ENCODE measurements at regions not wholly inside any gene's neighbourhood (a gene's known extent, or its start where the extent isn't known, plus 50 kb on each side); places are given as distances from the start of the nearest gene placed in this dataset.
A peak's percentile ranks its signal among the peaks of the same experiment; 100 is the strongest.

GRCh38 chr9:17017931-17018491 is 116.8 kb upstream of the CNTLN start:
- DNase-seq = no peak

DNA sequence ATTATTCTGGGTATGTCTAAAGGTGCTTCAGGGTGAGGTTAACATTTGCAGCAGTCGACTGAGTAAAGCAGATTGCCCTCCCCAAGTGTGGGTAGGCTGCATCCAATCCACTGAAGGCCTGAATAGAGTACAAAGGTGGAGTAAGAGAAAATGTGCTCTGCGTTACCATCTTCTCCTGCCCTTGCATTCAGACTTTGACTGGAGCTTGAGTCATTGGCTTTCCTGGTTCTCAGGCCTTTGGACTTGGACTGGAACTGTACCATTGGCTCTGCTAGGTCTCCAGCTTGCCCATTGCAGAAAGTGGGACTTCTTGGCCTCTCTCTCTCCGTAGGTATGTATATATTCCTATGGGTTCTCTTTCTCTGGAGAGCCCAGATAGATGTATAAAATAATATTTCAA is 120.9 kb upstream of the CNTLN start:
- DNase-seq = no peak

DNA sequence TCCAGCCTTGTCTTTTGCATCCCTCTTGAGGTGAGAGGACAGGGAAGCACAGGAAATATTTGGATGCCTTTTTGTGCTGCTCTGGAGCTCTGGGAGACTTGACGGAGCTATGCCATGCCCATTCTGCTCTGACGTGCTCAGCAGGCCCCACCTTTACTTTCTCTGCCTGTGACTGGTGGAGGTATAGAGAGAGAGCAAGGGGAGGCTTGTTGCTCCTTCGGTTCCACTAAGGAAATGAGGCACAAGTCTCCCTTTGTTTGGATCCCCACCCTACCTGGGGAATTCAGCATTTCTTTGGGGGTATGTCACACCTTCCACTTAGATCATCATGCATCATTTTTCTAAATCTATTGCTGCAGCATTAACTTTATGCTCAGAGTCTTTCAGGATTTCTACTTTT is 121.8 kb upstream of the CNTLN start:
- DNase-seq = no peak

DNA sequence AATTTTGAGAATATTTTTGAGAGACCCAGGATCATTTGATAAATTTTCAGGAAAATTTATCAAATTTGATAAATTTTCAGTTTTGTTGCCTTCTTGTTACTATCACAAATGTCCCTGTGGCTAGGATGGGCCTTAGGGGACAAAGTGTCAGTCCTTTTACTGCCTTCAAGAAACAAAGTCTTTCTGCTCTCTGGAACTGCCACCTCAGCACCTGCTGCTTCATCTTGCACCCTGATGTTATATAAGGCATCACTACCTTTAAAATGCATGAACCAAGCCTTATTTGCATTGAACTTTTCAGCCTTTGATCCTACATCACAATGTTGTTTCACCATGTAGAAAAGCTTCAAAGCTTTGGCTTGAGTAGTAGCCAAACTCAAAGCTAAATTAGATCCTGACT is 123.0 kb upstream of the CNTLN start:
- DNase-seq = no peak

DNA sequence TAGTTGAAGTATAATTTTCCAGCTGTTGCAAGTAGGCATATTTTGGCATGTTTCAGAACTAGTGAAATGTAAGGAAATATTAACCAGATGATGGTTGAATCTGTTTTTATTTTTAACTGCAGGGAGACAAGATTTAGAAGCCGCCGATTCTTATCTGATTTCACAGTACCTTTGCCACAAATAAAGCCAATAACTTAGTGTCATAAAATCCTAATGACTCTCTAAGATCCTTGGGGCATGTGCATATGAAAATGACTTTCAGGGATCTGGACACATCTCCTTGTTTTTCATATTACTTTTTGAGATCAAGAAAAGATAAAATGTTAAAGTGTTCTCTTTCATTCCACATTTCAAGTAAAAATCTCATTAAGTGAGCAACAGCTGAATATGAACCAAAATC is 125.8 kb upstream of the CNTLN start:
- no peak for DNase-seq

GRCh38 chr9:17005056-17005823 is 129.6 kb upstream of the CNTLN start:
- DNase-seq = no peak

DNA sequence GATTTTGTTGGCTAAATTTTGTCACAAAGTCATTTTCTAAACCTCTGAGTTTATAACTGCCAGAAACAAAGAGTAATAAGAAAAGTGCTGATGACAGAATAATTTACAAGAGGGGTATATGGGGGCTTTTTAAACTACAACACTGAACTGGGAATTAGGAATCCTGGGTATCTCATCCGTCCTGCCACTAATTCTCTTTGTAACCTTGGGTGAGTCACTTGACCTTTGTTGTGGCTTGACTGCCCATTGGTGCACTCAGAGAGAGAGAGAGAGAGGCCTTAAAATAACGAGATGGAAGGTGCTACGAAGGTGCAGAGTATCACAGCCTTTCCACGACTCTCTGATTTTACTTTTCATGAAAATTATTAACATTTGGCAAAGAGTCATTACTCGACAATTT is 130.3 kb upstream of the CNTLN start:
- DNase-seq = no peak

DNA sequence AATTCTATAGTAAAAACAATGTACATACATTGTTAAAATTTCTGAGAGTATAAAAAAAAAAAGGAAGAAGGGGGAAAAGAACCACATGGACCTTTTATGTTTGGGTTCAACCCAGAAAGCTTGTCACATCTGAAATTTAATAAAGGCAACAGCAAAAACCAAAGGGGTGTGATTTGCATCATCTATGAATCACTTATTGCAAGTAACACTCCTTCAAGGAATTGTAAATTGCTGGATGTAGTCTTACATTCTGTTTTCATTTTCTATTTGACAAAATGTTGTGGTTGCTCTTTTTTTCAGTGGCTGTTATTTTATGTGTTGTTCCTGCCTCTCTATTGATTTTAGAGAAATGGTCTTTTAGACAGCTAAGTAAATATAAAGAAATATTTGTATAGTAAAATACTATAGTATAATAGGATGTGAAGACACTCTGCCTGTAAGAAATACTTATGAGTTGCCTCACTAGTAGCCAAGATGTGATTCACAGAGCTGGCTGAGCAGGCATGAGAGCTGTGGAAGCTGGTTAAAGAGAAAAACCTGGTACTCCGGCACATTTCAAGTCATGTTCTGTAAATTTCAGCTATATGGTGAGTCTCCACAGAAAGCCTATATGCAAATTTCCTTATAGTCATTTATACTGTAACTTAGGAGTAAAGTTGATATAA is 131.1 kb upstream of the CNTLN start:
- DNase-seq = no peak

GRCh38 chr9:16996901-16997491 is 126.5 kb upstream of the BNC2 start:
- peak in 1 of 2 donors; percentile 3 for DNase-seq

GRCh38 chr9:16992138-16992537 is 121.7 kb upstream of the BNC2 start:
- DNase-seq = no peak

DNA sequence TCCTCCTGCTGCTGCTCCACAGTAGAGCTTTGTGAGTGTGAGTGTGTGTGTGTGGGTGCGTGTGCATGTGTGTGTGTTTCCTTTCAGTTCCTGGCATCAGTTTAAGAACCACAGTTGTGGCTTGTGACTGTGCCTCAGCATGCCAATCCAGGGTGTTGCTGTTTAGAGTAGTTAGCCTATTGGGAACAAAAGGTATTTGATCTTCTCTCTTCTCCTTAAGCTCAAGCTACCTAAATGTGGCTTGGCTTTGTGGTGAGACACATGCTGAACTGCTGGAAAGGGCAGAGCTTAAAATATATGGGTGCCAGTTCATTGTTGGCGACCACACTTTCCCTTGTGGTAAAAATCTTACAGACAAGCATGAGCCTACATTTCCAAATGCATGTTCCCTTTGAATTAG is 116.6 kb upstream of the BNC2 start:
- no peak for DNase-seq

GRCh38 chr9:16986556-16986955 is 116.1 kb upstream of the BNC2 start:
- DNase-seq = no peak

DNA sequence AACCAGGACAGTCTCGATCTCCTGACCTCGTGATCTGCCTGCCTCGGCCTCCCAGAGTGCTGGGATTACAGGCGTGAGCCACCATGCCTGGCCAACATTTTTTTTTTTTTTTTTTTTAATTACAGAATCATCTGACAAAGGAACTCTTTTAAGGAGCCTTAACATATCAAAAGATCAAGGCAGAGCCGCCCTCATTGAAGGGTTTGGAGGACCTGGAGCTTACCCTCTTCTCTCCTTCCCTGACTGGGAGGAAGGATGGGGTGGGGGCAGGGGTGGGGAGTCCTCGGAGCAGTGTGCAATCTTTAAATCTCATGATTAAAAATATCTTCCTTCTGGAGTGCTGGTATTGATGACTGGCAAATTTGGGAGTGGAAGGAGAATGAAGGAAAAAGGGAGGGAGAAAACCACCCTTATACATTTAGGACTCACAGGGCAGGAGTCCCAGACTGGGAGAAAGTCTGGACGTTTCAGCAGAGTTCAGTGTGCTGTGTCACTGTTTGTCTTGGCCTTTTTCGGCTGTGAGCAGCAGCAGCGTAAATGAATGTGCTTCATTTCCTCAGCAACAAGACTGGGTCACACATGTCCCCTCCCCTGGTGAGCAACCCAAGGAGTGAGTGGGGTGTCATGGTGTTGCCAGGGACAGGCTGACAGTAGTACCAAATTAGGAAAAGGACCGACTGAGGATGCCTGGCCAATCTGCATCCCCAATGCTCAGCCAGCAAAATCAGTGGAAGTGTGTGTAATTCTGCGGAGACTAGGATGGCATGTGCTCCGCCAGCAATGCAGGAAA is 115.3 kb upstream of the BNC2 start:
- DNase-seq = no peak

DNA sequence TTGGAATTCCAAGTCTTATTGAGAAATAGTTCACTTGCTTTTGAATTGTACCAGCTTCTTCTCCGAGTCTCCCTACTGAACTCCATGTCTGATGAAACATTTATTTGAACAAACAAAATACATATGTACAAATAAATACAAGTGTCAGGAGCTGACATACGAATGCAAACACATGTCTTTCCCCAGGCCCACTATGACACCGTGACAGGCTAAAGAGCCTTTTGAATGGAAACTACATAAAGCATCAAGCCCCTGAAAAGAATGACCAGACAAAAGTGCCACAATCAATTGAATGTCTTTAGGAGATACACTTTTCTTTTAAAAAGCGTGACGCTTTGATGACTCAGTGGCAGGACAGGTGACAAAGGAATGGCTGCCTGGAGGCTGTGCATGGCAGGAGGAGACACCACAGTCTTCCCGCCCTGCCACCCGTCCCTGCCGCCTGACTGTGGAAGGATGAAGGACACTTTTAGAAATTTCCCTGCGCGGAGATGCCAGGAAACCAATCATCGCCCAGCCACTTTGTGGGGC is 112.4 kb upstream of the BNC2 start:
- no peak for DNase-seq

- DNase-seq = no peak
These were observed 106.0 kb upstream of the BNC2 start for GRCh38 chr9:16976427-16976826.

DNA sequence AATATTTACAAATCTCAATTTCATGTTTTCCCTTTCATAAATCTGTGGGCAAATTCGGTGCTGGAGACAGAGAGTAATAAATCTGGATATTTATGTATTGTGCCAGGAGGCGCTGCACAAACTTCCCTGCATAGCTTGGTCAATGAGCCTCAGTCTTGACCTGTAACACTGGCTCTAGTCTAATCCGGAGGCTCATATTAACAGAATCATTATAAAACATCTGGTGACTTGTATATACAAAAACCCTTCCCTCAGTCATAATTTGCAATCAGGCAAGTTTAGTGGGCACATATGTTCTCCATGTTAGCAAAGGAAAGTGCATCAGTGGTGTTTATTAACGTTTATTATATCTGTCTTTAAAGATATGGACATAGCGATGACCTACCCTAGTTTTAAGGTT is 104.0 kb upstream of the BNC2 start:
- no peak for DNase-seq

DNA sequence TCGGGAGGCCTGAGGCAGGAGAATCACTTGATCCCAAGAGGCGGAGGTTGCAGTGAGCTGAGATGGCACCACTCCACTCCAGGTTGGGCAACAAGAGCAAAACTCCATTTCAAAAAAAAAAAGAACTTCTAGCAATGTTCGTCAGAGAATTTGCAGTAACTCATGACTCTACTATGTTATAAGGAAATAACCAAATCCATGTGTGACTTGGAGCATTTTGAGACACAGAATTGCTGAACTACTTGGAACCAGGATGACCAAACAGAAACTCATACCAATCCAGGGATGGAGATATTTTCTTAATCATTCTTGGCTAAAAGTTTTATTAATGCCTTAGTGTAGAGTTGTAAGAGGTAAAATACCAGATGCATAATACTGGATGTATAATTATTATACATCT is 99.9 kb upstream of the BNC2 start:
- DNase-seq = no peak

- no peak for DNase-seq
These were observed 93.8 kb upstream of the BNC2 start for GRCh38 chr9:16964228-16964627.

GRCh38 chr9:16960084-16960483 is 89.6 kb upstream of the BNC2 start:
- DNase-seq = no peak

DNA sequence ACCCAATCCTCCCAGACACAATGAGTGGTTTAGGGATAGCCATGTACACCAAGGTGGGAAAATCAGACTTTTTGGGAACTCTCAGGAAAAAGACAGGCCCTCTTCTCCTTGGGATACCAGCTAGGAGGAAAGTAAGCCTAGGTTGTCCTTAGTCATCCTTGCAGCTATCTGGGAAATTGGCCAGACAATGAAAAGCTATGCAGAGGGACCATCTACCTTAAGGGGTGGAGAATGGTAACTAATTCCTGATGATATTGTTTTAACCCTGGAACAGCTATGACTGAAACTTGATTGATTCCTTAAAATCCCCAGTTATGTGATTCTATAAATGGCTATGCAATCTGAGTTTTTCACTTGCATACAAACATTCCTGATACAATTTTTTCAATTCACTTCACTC is 88.9 kb upstream of the BNC2 start:
- DNase-seq = no peak

DNA sequence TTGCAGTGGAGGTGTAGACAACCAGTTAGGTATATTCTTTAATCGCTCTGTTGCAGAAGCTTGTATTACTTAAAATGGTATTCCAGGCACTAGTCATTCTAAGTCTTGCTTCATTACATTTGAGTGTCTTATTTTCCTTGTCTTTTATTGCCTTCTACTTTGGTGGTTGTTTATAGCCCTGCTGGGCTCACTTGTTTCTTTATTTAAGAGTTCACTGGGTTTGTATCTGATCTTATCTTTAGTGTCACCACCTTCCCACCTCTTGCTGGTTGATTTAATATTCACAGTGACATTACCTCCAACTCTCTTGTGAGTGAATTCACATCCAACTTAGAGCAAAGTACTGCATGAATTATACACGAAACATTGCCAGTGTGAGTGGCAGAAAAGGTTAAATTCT is 83.6 kb upstream of the BNC2 start:
- DNase-seq = no peak

DNA sequence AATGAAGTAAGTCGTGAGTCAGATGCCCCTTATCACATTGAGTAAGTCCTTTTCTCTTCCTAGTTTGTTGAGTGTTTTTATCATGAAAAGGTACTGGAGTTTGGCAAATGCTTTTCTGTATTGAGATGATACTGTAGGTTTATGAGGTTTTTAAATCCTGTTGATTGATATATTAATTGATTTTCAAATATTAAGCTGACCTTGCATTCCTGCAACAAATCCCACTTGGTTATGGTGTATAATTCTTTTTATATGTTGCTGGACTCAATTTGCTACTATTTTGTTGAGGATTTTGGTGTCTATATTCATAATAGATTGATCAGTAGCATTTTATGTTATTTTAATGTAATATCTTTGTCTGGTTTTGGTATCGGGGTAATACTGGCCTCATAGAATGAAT is 81.0 kb upstream of the BNC2 start:
- DNase-seq = no peak

DNA sequence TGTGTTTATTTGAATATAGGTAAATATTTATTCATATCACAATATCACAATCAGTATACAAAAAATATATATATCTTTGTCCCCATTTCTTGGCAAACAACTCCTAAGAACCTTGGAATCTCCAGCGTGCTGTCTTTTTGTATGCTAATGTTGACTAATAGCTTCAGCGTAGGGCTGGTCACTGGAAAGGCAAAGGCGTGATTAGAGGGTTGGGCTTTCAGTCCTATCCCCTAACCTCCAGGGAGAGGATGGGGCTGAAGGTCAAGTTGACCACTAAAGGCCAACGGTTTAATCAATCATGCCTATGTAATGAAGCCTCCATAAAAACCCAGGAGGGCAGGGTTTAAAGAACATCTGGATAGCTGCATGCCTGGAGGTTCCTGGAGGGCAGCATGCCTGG is 79.6 kb upstream of the BNC2 start:
- no peak for DNase-seq

All from inflammatory macrophage (primary cell).